GM12865 (cell line): ENCODE measurements at regions not wholly inside any gene's neighbourhood (a gene's known extent, or its start where the extent isn't known, plus 50 kb on each side); places are given as distances from the start of the nearest gene placed in this dataset.

Source experiments
- DNase-seq: peaks from one replicate; pipeline ENCODE4 v3.0.0; 2010; ENCODE audit warnings: low read depth
- H3K4me3 ChIP-seq: 2 replicates; pipeline ENCODE4 v1.5.1; 2011; ENCODE audit warnings: mild to moderate bottlenecking, low read depth, low read length, control low read depth
- CTCF ChIP-seq: IDR thresholded peaks from 2 replicates; pipeline ENCODE4 v1.5.1; 2011; ENCODE audit warnings: low read length, control low read depth, low read depth, inconsistent platforms; ENCODE audit not compliant: insufficient read depth; ENCODE audit errors: missing control alignments

GRCh38 chr5:38207343-38207742 lies 51.0 kb upstream of the EGFLAM start:
- no peak for DNase-seq
- no peak for TF ChIP-seq CTCF
- H3K4me3 ChIP-seq: no peak overlapping the region

GRCh38 chr5:38202741-38203140 lies 55.6 kb upstream of the EGFLAM start:
- TF ChIP-seq CTCF: no peak
- DNase-seq: no peak
- H3K4me3 ChIP-seq: no peak overlapping the region

- H3K4me3 ChIP-seq: no peak overlapping the region
- TF ChIP-seq CTCF: no peak
- no peak for DNase-seq
Measured at GRCh38 chr5:38200872-38201557, 57.3 kb upstream of the EGFLAM start.

GRCh38 chr5:38197118-38197517 lies 61.2 kb upstream of the EGFLAM start:
- no peak overlapping the region for H3K4me3 ChIP-seq
- DNase-seq: no peak
- no peak for TF ChIP-seq CTCF

GRCh38 chr5:38193015-38193581 lies 65.3 kb upstream of the EGFLAM start:
- H3K4me3 ChIP-seq: no peak overlapping the region
- peak; percentile 67 for DNase-seq
- TF ChIP-seq CTCF: peak; percentile 81

- H3K4me3 ChIP-seq: no peak overlapping the region
- DNase-seq: no peak
- no peak for TF ChIP-seq CTCF
Measured at GRCh38 chr5:38191693-38192092, 66.7 kb upstream of the EGFLAM start.

- H3K4me3 ChIP-seq: no peak overlapping the region
- no peak for DNase-seq
- TF ChIP-seq CTCF: no peak
Measured at GRCh38 chr5:38190111-38190510, 68.2 kb upstream of the EGFLAM start.
